ENCODE measurements at regions not wholly inside any gene's neighbourhood (a gene's known extent, or its start where the extent isn't known, plus 50 kb on each side); places are given as distances from the start of the nearest gene placed in this dataset.

DNA sequence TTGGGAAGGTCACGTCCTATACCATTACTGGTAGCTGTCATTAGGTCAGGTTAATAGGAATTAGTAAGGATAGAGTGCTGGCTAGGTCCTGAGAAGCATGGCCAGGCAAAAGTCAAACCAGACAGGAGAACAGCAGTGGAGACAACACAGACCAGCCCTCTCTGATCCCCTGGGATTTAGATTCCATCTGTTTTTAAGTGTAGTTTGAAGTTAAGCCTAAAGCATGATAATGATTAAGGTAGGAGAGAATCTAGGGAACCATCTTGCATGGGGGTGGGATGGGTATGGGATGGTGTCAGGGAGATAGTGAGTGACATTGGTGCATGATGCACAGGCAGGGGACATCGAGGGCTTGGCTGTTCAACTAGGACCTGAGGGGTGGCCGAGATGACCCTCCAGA, 96.6 kb downstream of the MYCN start:
- TF ChIP-seq CTCF (IDR thresholded peaks at IDR 0.05) (no peak), POLR2A (IDR thresholded peaks at IDR 0.05) (no peak), POLR2AphosphoS5 (IDR thresholded peaks at IDR 0.05) (no peak)
